ENCODE measurements at regions not wholly inside any gene's neighbourhood (a gene's known extent, or its start where the extent isn't known, plus 50 kb on each side); places are given as distances from the start of the nearest gene placed in this dataset.

DNA sequence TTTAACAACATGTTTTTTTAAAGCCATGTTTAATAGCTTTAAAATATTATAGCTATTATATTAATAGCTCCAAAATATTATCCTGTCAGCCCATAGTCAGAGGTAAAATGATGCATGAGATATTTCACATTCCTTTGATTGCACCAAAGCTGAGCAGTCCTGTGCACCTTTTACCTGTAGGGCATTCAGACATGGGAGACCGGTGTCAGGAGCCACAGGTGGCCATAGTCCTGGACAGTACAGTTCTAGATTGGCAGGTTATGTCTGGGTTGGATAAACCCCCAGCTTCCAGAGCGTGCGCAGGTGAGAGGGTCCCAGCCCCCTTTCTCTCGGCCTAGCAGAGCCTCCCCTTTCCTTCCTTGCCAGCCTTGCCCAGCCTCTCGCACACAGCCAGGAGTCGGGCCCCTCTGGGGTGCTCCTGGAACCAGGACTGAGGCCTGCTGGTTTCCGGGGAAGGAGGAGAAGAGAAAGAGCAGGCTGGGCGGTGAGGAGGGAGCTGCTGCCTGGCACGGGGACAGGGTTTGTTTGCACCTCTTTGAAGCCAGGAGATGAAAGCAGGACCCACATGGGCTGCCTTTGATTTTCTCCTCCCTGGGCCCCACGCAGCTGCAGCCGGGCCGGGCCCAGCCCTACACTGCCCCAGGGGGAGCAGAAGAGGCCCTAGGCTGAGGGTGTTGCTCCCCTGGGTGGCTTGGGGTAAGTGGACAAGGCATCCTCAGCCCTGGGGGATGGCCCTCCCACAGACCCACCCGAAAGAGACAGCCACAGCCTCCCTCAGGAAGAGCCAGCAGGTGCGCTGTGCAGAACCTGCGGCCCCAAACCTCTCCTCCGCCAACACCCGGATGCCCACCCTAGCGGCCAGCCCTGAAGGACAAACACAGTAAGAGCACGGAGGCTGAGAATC lies 75.2 kb upstream of the TARDBP start:
- TF ChIP-seq, protein P1, sequence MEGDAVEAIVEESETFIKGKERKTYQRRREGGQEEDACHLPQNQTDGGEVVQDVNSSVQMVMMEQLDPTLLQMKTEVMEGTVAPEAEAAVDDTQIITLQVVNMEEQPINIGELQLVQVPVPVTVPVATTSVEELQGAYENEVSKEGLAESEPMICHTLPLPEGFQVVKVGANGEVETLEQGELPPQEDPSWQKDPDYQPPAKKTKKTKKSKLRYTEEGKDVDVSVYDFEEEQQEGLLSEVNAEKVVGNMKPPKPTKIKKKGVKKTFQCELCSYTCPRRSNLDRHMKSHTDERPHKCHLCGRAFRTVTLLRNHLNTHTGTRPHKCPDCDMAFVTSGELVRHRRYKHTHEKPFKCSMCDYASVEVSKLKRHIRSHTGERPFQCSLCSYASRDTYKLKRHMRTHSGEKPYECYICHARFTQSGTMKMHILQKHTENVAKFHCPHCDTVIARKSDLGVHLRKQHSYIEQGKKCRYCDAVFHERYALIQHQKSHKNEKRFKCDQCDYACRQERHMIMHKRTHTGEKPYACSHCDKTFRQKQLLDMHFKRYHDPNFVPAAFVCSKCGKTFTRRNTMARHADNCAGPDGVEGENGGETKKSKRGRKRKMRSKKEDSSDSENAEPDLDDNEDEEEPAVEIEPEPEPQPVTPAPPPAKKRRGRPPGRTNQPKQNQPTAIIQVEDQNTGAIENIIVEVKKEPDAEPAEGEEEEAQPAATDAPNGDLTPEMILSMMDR (IDR thresholded peaks at IDR 0.05; ENCODE audit: borderline replicate concordance, extremely low read depth, low read length, poor library complexity, severe bottlenecking) = no peak
- TF ChIP-seq EZH2 (IDR thresholded peaks at IDR 0.05; ENCODE audit: borderline replicate concordance, low read depth, low read length, severe bottlenecking) = no peak

Measured in DND-41 (cell line).